ENCODE measurements at regions not wholly inside any gene's neighbourhood (a gene's known extent, or its start where the extent isn't known, plus 50 kb on each side); places are given as distances from the start of the nearest gene placed in this dataset.

DNA sequence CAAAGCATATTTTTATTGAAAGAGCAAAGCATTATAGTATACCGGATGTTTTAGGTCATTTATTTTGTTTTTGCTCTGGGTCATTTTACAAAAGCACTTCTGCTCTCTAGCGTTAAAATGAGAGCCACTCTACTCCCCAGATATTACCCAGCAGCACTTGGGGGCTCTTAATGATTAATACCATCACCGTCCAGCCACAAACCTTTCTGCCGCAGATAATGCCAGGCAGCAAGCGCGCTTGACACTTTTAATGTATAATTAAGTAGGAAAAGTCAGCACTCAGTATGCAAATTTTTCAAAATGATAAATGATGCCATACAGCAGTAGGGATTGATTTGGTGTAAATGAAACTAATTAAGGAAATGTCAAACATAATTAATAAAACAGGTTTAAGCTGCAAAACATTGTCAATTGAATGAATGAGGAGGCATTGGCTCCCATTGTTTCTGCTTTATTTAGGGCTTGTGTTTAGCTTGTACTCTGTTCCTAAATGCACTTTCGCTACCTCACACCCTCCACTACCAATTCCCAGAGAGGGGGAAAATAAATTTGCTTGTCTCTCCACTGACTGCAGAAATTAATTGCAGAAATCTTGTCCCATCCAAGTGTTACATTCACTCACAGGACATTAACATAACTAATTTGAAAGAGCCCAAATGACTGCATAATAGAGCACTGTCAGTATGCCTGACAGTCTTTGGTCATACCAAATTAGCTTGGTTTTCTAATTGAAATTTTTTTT, 358.8 kb upstream of the ARRDC3 start:
- no peak for TF ChIP-seq POLR2A (IDR thresholded peaks at IDR 0.05; ENCODE audit: low read depth, low read length)
- no peak for TF ChIP-seq CTCF (IDR thresholded peaks at IDR 0.05; ENCODE audit: extremely low read depth in 1 of 2, insufficient read depth in 1 of 2, low read depth in 1 of 2, low read length in 2 of 2)
- TF ChIP-seq MYC (IDR thresholded peaks at IDR 0.05; ENCODE audit: low read depth, low read length) = no peak
- TF ChIP-seq POLR2AphosphoS5 (IDR thresholded peaks at IDR 0.05; ENCODE audit: insufficient read depth, low read depth, low read length) = no peak
- TF ChIP-seq EZH2 (IDR thresholded peaks at IDR 0.05; ENCODE audit: borderline replicate concordance, low read depth, low read length, severe bottlenecking) = no peak
- TF ChIP-seq FOS (IDR thresholded peaks at IDR 0.05; ENCODE audit: borderline replicate concordance, insufficient read depth, low read length) = no peak
- TF ChIP-seq MAX (IDR thresholded peaks at IDR 0.05; ENCODE audit: insufficient read depth, insufficient read length) = no peak

Data from endothelial cell of umbilical vein (primary cell).